ENCODE measurements at regions not wholly inside any gene's neighbourhood (a gene's known extent, or its start where the extent isn't known, plus 50 kb on each side); places are given as distances from the start of the nearest gene placed in this dataset.

DNA sequence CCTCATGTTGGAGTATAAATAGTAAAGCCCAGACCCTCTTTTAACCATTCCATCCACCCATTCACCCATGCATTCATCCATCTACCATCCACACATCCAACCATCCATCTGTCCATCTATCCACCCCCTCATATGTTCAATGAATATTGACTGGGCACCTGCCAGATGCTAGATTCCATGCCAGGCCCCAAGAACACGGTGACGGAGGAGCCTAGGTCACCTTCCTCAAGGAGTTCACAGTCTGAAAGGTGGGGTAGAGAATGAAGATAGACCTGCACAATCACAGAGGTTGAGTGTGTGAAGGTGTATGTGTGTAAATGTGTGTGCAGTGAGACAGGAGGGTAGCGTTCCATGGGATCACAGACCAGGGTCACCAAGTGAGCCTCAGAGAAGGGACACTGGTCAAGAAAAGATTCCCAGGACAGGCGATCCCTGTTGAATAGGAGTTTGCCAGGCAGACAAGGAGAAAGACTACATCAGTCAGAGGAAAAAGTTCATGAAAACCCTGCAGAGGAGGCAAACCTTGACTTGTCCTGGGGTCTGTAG lies 287.2 kb downstream of the CYP26B1 start:
- no peak for DNase-seq

DNA sequence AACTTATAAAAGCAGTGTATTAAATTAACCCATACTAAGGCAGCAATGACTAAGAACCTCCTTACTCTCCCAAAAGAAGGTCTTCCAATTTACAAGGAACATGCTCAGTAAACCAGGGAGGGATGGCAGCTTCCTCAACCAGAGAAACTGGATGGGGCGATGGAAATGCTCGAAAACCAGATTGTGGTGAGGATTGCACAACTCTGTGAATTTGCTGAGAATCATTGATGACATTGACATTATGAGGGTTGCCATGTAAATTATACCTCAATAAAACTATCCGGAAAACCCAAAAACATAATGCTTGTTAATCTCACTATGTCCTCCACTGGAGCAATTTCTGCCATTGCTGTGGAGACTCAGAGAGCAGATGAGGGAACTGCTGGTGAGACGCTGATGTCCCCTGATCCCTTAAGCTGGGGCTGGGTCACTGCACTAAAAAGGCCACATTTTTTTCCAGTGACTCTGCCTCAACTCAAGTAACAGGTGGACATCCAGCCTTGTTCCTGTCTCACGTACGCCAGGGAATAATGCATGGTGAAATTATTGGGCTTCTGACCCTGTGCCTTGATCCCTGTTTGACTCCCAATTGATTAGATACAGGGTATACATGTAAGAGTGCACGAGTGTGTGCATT lies 288.3 kb downstream of the CYP26B1 start:
- no peak for DNase-seq

DNA sequence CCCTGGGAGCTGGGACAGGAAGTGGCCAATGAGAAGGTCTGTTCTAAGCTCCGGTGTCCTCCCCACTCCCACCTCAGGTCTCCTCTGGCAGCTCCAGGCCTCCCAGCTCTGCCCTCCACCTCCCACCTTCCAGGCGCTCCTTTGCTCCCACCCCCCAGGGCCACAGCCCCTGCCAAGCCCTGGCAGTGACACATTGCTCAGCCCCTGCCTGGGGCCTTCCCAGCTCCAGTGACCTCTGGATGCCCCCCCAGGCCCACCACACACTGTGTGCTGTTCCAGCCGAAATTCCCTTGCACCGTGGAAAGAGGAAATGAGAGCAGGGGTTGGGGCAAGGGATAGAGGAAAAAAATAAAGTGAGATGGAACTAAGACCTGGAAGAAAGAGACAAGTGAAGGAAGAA lies 289.6 kb downstream of the CYP26B1 start:
- DNase-seq = no peak

DNA sequence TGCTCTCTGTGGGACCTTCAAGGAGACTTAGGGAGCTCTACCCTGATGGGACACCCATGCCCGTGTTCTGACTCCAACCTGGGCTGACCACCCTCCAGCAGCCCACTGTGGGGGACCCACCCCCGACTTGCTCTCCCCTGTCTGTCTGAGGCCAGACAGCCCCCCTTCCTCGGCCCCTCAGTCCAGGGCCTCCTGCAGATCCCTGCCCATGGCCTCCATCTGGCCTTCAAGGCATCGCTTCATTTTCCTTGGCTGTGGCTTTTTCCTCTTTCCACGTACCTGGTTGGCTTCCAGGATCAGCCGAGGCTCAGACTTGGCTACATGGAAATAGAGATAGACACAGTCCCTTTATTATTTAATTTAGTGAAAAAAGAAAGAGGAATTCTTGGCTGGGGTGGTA lies 290.0 kb downstream of the CYP26B1 start:
- DNase-seq = no peak

- peak; percentile 49 for DNase-seq
These were observed 290.7 kb downstream of the CYP26B1 start for GRCh38 chr2:71856773-71857525.

DNA sequence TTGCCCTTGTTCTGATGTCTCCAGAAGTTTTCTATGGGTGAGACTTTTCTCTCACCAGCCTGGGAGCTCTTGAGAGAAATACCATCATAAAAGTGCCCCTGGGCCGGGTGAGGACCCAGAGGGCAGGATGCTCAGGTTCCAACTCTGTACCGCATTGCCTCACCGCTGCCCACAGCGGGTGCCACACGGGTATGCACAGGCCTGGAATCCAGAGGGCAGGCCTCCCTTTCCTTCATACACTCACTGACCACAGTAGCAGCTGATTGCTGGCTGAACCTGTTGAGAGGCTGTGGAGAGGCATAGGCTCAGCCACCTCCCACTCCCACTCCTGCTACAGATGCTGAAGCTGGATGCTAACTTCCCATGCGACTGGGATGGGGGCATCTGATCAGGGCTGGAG lies 293.8 kb downstream of the CYP26B1 start:
- DNase-seq = no peak

- DNase-seq = no peak
These were observed 295.4 kb downstream of the CYP26B1 start for GRCh38 chr2:71852141-71852711.

DNA sequence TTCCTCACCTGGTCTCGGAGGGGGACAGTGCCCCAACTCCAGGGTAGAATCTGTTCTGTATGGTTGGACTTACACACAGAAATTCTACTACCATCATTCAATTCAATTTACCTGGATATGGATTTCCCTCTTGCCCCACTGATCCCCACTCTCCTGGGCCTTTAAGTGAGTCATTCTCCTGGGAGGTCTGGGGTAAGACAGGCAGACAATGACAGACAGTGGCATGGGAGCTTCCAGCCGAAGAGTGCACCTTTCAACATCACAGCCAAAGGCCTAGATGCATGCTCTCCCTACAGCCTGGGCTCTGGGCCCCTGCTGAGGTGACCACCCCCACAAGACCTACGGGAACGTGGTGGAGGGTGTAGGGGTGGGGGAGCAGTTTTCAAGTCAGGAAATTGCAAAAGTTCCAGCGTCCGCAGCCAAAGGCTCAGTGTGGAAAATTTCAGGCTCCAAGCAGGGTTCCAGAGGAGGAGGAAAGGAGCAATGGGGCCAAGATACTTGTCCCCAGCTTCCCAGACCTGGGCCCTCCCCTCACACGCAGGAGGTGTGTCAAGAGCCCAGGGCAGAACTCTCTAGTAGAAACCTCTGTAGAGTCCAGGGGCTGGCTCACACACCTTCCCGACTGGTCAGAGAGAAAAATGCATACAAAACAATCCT lies 296.4 kb downstream of the CYP26B1 start:
- DNase-seq = no peak

DNA sequence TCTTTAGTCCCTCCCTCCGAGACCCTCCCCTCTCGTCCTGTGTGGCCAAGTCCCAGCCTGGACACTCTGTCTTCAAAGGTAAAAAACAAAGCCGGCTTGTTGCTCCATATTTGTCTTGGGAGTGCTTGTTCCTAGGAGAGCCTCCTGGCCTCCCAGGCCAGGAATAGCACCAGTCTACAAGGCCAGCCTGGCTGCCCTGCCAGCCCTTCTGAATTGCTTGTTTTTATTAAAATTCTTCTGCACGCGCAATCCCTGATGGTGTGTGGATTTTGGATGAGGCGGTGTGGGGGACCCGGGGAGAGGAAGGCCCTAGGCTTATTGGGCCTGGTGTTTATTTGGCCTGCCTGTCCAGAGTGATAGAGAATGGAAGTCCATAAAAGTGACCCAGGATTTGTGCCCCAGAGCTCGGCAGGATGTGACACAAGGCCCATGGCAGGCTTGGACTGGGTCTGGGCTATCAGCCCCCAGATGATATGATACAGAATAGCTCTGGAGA lies 297.3 kb downstream of the CYP26B1 start:
- no peak for DNase-seq

GRCh38 chr2:71849607-71850305 lies 297.9 kb downstream of the CYP26B1 start:
- no peak for DNase-seq

- no peak for DNase-seq
These were observed 298.6 kb downstream of the CYP26B1 start for GRCh38 chr2:71849111-71849510.

DNA sequence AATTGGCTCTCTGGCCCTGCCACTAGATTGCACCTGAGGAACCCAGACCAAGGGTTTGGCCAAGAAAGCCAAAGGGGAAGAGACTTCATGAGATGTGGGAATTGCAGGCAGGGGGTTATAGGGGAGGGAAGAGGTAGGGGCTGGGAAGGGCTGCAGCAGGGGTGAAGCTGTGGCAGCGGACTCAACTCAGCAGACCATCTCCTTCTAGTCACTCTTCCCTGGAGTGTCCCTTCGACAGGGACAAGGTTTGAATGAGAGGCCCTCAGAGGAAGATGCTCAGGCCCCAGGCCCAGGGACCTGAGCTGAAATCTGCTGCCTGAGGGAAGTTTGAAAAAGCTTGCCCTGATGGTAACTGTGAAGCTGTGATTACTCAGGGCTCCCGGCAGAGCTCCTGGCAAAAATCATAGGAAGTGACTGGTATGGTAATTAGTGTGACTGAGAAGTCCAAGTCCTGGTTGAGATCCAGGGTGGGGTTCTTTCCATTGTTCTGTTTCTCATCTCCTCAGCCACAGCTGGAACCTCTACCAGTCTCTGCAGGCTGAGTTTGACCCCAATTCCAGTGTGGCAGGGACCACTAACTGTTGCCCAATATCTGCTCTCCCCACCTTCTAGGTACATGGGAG lies 300.9 kb downstream of the CYP26B1 start:
- peak; percentile 70 for DNase-seq

DNA sequence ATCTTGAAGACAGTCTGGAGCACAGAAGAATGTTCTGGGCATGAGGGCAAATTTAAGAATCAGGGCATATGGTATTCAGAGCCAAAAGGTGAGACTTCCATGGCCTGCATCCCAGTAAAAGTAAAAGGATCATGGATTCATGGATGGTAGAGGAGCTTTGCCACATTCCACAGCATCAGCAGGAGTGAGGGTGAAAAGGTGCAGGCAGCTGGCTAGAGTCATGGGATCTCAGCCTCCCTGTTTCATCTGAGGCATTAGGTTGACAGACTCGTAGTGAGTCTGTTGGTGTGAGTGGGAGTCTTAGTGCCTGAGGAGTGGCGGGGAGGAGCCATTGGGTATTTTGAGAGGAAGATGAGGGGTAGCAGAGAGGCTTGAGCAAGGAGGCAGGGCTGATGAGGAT lies 301.6 kb downstream of the CYP26B1 start:
- no peak for DNase-seq

DNA sequence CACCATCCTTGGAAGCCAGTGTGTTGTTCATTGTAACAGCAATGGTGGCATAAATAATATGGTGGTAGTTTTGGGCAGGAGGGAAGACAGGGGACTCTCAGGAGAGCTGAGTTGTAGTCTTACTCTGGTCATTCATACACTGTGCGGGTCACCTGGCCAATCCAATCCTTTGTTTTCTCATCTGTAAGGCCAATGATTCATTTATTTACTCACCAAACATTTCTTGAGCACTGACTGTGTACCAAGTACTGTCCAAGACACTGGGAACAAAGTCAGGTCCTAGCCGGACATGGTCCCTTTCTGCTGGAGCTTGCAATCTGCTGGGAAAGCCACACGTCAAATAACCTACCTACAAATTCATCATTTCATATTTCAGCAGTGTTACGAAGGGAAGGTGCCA lies 302.7 kb downstream of the CYP26B1 start:
- DNase-seq = no peak

GRCh38 chr2:71843391-71843850 lies 304.2 kb downstream of the CYP26B1 start:
- peak; percentile 69 for DNase-seq

- DNase-seq = no peak
These were observed 304.9 kb downstream of the CYP26B1 start for GRCh38 chr2:71842744-71843143.

DNA sequence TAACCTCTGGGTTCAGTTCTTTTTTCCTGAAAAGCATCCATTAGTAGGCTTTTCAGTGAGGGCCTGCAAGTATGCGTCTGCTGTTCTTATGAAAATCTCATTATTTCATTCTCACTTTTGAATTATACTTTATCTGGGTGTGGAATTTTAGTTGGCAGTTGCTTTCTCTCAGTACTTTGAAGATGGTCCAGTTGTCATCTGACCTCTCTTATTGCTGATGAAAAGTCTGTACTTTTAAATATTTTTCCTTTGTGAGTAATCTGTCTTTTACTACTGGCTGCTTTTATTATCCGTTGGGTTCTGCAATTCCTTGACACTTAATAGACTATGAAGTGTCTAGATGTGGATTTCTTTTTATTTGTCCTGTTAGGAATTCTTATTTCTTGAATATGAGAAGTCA lies 307.8 kb downstream of the CYP26B1 start:
- no peak for DNase-seq

DNA sequence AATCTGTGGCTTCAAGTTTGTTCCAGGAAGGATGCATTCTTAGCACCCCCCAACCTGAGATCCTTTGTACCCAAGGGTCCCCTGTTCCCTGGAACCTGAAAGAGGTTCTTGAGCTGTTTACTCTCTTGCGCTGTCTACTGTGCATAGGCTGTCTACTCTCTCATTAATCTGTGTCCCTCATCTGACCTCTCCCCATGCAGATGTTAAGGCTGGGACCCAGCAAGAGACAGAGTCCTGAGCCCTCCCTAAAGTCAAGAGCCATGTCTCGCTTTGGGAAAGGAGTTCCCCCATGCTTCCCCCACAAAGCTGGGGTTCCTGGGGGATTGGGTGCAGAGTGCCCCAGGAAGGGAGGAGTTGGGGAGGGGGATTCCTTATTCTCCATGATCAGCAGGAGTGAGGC lies 312.9 kb downstream of the CYP26B1 start:
- no peak for DNase-seq

- DNase-seq = no peak
These were observed 313.7 kb downstream of the CYP26B1 start for GRCh38 chr2:71833855-71834560.

DNA sequence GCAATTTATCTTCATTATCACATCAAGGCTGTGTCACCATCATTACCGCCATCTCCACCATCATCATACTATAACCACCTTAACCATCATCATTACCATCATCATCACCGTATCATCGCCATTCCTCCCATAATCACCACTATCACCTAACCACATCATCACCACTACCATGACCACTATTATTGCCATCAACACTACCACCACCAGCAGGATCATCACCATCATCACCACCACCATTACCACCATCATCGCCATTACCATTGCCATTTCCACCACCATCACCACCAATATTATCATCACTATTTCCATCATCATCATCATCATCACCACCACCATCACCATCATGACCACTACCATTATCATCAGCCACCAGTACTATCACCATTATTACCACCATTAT lies 314.4 kb downstream of the CYP26B1 start:
- no peak for DNase-seq

GRCh38 chr2:71832844-71833243 lies 314.8 kb downstream of the CYP26B1 start:
- DNase-seq = no peak
